GM13977 (cell line): ENCODE measurements at regions not wholly inside any gene's neighbourhood (a gene's known extent, or its start where the extent isn't known, plus 50 kb on each side); places are given as distances from the start of the nearest gene placed in this dataset.

Experiments
- DNase-seq: peaks from one replicate; pipeline ENCODE4 v3.0.0; 2012; ENCODE audit warnings: low spot score
- in situ Hi-C: fragments of 300-500 bp; cut with MboI; formaldehyde crosslinking; loops from one replicate; pipeline ENCODE4 v1.12.0; 2022; ENCODE audit warnings: low sequenced_read_pairs, low pct_unique_long_range_greater_than_20kb, mixed read lengths, inconsistent platforms; ENCODE audit not compliant: unreplicated experiment
- TF ChIP-seq, protein P1 (sequence below): IDR thresholded peaks from 2 replicates; pipeline ENCODE4 v1.5.1; 2012; ENCODE audit warnings: mild to moderate bottlenecking, control low read depth; ENCODE audit not compliant: insufficient read depth; ENCODE audit errors: extremely low read depth, missing control alignments

DNA sequence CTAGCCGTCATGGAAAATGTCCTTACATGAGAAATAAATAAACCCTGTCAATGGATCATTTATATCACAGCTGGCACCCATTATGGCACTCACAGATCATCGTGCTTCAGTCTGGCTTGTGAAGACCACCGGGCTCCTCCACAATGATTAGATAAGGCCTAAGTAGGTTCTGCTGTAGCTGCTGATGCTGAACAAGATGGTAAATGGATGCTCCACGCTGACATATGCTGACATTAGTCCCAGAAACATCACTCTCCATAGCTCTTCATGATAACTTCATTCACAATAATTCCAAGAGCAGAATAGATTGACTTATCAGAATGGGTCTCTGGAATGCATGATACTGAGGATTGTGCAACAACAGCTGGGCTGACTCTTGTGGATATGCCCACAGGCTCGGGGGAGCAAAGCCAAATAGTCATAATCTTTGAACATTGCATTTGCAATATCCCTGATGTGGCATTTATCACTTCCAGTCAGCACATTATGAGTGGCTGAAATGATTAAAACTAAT, 63.8 kb upstream of the RXFP2 start:
- in situ Hi-C loops: no loop called here
- no peak for DNase-seq
- TF ChIP-seq, protein P1, sequence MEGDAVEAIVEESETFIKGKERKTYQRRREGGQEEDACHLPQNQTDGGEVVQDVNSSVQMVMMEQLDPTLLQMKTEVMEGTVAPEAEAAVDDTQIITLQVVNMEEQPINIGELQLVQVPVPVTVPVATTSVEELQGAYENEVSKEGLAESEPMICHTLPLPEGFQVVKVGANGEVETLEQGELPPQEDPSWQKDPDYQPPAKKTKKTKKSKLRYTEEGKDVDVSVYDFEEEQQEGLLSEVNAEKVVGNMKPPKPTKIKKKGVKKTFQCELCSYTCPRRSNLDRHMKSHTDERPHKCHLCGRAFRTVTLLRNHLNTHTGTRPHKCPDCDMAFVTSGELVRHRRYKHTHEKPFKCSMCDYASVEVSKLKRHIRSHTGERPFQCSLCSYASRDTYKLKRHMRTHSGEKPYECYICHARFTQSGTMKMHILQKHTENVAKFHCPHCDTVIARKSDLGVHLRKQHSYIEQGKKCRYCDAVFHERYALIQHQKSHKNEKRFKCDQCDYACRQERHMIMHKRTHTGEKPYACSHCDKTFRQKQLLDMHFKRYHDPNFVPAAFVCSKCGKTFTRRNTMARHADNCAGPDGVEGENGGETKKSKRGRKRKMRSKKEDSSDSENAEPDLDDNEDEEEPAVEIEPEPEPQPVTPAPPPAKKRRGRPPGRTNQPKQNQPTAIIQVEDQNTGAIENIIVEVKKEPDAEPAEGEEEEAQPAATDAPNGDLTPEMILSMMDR: no peak

DNA sequence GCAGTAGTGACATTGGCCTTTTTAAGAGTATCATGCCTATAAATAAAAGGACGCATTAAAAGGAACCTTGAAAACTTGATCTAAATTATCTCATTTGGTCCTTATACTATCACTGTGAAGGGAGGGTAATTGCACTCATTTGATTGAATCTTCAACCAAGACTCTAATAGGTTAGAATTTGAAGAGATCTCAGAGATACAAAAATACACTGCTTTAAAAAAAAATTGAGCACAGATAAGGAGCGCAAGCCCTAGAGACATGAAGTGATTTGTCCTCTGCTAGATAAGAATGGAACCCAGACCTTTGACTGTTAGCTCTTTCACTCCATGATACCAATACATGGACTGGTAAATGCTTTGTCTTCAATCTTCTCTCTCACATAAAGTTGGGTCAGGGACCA, 58.2 kb upstream of the RXFP2 start:
- TF ChIP-seq, protein P1: no peak
- in situ Hi-C loops: no loop called here
- DNase-seq: no peak

DNA sequence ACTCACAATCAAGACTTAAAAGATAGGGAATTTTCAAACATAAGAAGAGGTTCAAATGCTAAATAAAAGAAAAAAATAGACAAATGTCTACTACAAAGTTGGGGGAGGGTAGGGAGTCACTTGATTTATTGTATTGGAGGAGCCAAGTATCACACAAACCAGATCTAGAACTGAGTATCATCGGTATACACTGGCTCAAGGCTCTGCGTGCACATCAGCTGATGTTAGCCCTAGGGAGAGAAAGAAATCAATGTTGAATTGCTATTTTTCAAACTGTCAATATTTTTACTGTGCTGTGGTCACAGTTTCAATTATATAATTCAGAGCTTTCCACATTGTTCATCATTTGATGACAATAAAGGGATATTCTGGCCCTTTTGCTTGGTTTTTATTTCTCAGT, 54.9 kb upstream of the RXFP2 start:
- TF ChIP-seq, protein P1: no peak
- DNase-seq: no peak
- in situ Hi-C loops: no loop called here

DNA sequence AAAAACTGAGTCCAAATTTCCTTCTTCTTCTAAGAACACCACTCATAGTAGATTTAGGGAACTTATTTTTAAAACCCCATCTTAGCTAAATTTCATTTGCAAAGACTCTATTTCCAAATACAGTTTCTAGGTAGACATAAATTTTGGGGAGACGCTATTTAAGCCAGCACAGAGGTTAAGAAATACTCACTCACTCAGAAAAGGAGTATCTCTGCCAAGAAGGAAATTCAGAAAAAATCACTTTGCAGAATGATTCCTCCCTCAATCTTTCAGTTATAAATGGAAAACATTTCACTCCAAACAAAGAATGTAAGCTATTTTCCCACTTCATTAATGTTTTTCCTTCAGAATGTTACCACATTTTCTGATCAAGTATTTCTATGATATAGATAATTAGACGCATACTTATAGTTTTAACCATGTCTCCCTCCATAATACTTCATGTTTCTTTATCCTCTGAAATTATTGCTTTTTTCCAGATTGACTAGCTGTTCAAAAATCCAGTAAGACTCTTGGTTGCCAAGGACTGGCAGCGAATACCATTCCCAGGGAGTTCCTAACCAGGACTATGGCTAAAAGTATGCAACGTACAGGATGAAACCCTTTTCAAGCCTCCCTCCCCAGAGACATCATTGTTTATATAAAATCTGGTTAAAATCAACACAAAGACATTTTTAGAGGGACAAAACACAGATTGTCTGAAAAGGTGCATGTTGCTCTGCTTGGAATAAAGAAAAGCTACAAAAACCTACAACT, 52.5 kb upstream of the RXFP2 start:
- TF ChIP-seq, protein P1: no peak
- in situ Hi-C loops: no loop called here
- DNase-seq: no peak
